ENCODE measurements at regions not wholly inside any gene's neighbourhood (a gene's known extent, or its start where the extent isn't known, plus 50 kb on each side); places are given as distances from the start of the nearest gene placed in this dataset.
"Not testable (repeated sequence)": the region's sequence is repeated elsewhere in the genome, so short reads cannot be mapped to it uniquely, and the experiment has no call there.

DNA sequence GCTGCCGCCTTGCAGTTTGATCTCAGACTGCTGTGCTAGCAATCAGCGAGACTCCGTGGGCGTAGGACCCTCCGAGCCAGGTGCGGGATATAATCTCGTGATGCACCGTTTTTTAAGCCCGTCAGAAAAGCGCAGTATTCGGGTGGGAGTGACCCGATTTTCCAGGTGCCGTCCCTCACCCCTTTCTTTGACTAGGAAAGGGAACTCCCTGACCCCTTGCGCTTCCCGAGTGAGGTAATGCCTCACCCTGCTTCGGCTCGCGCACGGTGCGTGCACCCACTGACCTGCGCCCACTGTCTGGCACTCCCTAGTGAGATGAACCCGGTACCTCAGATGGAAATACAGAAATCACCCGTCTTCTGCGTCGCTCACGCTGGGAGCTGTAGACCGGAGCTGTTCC is 438.5 kb upstream of the CDH10 start:
- H3K27ac ChIP-seq; DNase-seq (ENCODE audit: low read depth, low spot score): not testable (repeated sequence)

- no peak for DNase-seq (ENCODE audit: low read depth, low spot score)
- H3K27ac ChIP-seq, result no peak overlapping the region
Measured at GRCh38 chr5:25066239-25066638, 421.5 kb upstream of the CDH10 start.

DNA sequence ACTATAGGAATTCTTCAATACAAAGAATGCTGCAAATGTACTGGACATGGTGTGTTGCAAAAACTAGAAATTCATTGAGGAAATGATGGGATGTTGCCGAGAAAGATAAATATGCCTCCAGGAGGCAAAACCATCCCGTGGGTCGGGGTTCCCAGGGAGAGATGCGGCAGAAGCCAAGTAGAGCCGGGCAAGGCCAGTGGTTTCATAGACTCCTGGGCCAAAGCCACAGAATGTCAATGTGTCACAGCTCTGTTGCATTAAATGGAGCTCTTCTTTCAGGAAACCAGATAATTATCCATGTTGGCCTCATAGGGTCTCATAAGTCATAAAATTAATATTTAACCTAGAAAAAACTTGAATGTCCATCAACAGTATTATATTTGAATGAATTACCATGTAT is 419.5 kb upstream of the CDH10 start:
- H3K27ac ChIP-seq, result no peak overlapping the region
- no peak for DNase-seq (ENCODE audit: low read depth, low spot score)

GRCh38 chr5:25060575-25060974 is 415.8 kb upstream of the CDH10 start:
- H3K27ac ChIP-seq, result no peak overlapping the region
- DNase-seq (ENCODE audit: low read depth, low spot score), result no peak

DNA sequence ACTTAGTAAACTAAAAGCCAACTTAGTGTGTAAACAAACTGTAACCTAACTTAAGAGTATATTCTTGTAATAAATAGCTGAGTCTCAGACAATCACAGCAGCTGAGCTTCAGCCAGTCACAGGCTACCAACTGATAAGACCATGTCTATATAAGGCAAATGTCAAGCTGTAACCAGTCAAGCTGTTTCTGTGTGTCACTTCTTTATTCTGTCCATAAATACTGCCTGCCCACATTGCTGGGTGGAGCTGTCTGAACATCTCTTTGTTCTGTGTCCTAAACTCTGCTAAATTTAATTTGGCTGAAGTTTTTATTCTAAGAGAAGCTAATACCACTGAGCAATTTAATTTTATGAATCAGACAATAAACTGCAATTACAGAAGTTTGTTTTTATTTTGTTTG is 412.1 kb upstream of the CDH10 start:
- DNase-seq (ENCODE audit: low read depth, low spot score), result no peak
- H3K27ac ChIP-seq, result no peak overlapping the region

DNA sequence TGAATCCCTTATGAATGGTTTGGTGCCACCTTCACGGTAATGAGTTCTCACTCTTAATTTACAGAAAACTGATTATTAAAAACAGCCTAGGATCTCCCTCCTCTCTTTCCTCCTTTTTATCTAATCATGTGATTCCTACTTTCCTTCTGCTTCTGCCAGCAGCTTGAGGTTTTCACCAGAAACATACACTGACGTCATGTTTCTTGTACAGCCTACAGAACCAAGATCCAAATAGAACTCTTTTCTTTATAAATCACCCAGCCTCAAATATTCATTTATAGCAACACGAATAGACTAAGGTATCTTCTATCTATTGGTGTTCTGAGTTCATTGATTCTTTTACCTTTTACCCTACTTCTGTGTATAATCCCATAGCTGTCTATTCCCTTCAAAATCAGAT is 388.9 kb upstream of the CDH10 start:
- no peak for DNase-seq (ENCODE audit: low read depth, low spot score)
- no peak overlapping the region for H3K27ac ChIP-seq

- no peak for DNase-seq (ENCODE audit: low read depth, low spot score)
- no peak overlapping the region for H3K27ac ChIP-seq
Measured at GRCh38 chr5:25029004-25029403, 384.2 kb upstream of the CDH10 start.

GRCh38 chr5:25027526-25027925 is 382.7 kb upstream of the CDH10 start:
- no peak overlapping the region for H3K27ac ChIP-seq
- no peak for DNase-seq (ENCODE audit: low read depth, low spot score)

DNA sequence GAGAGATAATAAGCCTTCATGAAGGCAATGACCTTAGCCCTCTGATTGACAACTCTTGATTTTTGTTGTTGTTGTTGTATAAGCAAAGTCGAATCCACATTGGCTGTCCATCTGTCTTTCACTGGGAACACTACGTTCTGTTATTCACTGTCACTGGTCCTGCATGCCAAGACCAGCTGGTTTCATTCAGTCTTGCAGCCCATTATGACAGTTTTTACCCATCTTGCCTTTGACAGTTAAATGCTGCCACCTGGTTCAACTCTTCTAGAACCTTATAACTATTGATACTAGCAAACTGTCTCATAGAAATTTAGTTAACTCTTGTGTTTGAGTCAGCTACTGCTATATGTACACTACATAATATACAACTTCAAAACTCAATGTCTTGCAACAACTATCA is 382.3 kb upstream of the CDH10 start:
- DNase-seq (ENCODE audit: low read depth, low spot score), result no peak
- H3K27ac ChIP-seq, result no peak overlapping the region

- no peak for DNase-seq (ENCODE audit: low read depth, low spot score)
- H3K27ac ChIP-seq, result no peak overlapping the region
Measured at GRCh38 chr5:25025831-25026230, 381.1 kb upstream of the CDH10 start.

- H3K27ac ChIP-seq, result no peak overlapping the region
- no peak for DNase-seq (ENCODE audit: low read depth, low spot score)
Measured at GRCh38 chr5:25020454-25020853, 375.7 kb upstream of the CDH10 start.

DNA sequence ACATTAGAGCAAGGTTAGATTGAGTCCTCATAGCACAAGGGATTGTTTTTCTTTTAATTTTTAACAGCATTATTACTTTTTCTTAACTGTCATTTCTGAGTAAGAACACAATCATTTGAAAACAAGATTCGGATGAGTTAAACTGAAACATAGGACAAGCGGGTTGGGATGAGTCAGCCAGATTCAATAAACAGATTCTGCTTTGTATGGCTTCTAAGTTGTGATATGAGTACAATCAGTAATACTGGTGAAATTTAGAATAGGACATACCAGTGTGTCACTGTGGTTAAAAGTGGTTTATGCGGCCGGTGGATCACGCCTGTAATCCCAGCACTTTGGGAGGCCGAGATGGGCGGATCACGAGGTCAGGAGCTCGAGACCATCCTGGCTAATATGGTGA is 364.3 kb upstream of the CDH10 start:
- DNase-seq (ENCODE audit: low read depth, low spot score), result no peak
- H3K27ac ChIP-seq, result no peak overlapping the region

DNA sequence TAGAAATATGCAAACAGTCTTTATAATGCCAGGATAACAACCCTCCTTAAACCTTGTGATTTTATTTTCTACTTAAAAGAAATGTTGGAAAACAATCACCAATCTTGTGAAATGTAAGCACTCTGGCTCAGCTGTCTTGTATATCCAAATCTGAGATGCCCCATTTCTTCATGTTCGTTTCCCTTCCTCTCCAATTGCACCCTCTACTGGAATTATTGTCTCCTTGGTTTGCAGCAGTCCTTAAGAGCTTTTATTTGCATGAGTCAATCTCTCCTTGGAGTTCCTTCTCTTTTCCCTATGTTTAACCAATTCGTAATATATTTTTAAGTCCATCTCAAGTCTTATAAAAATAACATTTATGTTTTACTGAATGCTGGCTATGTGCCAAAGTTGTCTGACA is 362.0 kb upstream of the CDH10 start:
- DNase-seq (ENCODE audit: low read depth, low spot score), result no peak
- H3K27ac ChIP-seq, result no peak overlapping the region

- DNase-seq (ENCODE audit: low read depth, low spot score), result no peak
- no peak overlapping the region for H3K27ac ChIP-seq
Measured at GRCh38 chr5:25006237-25006636, 361.5 kb upstream of the CDH10 start.

GRCh38 chr5:25005431-25005830 is 360.7 kb upstream of the CDH10 start:
- H3K27ac ChIP-seq, result no peak overlapping the region
- no peak for DNase-seq (ENCODE audit: low read depth, low spot score)

GRCh38 chr5:25002371-25002770 is 357.6 kb upstream of the CDH10 start:
- no peak for DNase-seq (ENCODE audit: low read depth, low spot score)
- no peak overlapping the region for H3K27ac ChIP-seq

GRCh38 chr5:24999732-25000131 is 355.0 kb upstream of the CDH10 start:
- H3K27ac ChIP-seq, result no peak overlapping the region
- DNase-seq (ENCODE audit: low read depth, low spot score), result no peak

DNA sequence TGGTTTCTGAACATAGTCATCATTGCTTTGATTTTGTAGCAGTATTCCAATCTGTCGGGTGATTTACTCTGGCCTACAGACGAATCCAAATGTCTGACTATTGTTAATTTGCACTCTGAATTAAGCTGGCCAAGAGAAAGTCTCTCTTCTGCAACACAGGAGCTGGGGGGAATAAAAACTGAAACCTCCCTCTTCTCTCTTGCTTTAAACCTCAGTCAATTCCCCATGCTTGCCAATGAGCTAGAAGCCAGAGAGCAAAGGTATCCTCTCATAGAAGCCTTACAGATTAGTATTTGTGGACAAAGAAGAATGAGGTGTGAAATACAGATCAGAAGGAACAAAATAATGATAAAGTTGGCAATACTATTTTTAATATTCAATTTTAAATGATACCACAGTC is 353.9 kb upstream of the CDH10 start:
- no peak overlapping the region for H3K27ac ChIP-seq
- no peak for DNase-seq (ENCODE audit: low read depth, low spot score)

DNA sequence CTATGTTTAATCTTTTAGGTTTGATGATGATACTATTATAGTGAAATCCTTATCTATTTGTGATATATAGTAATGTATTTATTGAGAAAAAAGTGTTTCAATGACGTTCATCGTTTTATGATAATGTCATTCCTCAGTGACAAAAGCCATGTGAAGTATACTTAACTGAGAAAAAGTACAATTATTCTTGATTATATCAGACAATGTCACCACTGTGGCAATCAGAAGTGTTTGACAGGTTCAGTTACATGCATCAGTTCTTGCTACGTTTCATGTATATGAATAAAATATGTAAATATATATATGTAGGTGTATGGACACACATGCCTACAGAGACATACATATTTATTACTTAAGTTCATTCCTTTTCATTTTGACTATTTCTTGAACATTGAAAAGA is 341.5 kb upstream of the CDH10 start:
- DNase-seq (ENCODE audit: low read depth, low spot score), result no peak
- no peak overlapping the region for H3K27ac ChIP-seq

GRCh38 chr5:24978552-24978951 is 333.8 kb upstream of the CDH10 start:
- not testable (repeated sequence) for H3K27ac ChIP-seq; DNase-seq (ENCODE audit: low read depth, low spot score)

GRCh38 chr5:24963611-24964010 is 318.8 kb upstream of the CDH10 start:
- H3K27ac ChIP-seq, result no peak overlapping the region
- DNase-seq (ENCODE audit: low read depth, low spot score), result no peak

DNA sequence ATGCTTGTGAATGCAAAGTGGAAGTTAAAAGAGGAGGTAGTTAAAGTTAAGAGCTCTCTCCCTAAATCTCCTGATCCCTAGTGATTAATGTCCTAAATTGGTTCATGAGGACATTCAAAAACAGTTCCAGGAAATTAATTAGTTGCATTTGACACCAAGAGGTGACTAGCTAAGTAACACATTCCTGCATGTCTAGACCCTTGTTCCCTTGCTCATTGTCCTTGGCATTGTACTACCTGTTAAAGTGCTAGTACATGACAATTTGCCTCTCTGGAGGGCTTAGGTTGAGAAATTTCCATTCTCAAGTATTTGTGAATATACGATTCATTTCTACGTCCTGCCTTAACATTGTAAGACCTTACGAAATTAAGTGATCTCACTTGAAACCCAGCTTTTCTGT is 278.6 kb upstream of the CDH10 start:
- H3K27ac ChIP-seq, result no peak overlapping the region
- no peak for DNase-seq (ENCODE audit: low read depth, low spot score)

GRCh38 chr5:24918676-24919075 is 273.9 kb upstream of the CDH10 start:
- DNase-seq (ENCODE audit: low read depth, low spot score), result no peak
- no peak overlapping the region for H3K27ac ChIP-seq
